ENCODE measurements at regions not wholly inside any gene's neighbourhood (a gene's known extent, or its start where the extent isn't known, plus 50 kb on each side); places are given as distances from the start of the nearest gene placed in this dataset.

GRCh38 chr11:80495116-80495515, 1054.3 kb upstream of the TENM4 start:
- TF ChIP-seq POLR2A (IDR thresholded peaks at IDR 0.05; ENCODE audit: low read length) (no peak), CBX8 (IDR thresholded peaks at IDR 0.05) (no peak), REST (IDR thresholded peaks at IDR 0.05) (no peak), HMGXB4 (CRISPR knock-in tag; IDR thresholded peaks at IDR 0.05; ENCODE audit: borderline replicate concordance) (no peak), CTCF (IDR thresholded peaks at IDR 0.05) (no peak), HDAC2 (IDR thresholded peaks at IDR 0.05) (no peak)
